ENCODE measurements at regions not wholly inside any gene's neighbourhood (a gene's known extent, or its start where the extent isn't known, plus 50 kb on each side); places are given as distances from the start of the nearest gene placed in this dataset.
A peak's percentile ranks its signal among the peaks of the same experiment; 100 is the strongest.

- TF ChIP-seq CTCF (conservative IDR thresholded peaks at IDR 0.05; ENCODE audit: low read depth, low read length) (no peak), EZH2 (IDR thresholded peaks at IDR 0.05; ENCODE audit: borderline replicate concordance, low read depth, low read length, poor library complexity, severe bottlenecking) (no peak)
- Histone ChIP-seq H3K36me3 (ENCODE audit: insufficient read depth, low read length, poor library complexity, severe bottlenecking) (no peaks in the 10 kb centered on the region), H3K27me3 (replicated peaks; ENCODE audit: insufficient read depth, low read depth, low read length, poor library complexity) (no peaks in the 10 kb centered on the region), H3K9me3 (ENCODE audit: low read depth, low read length, poor library complexity, severe bottlenecking) (peaks cover 4% of the 10 kb centered on the region), H3K27ac (ENCODE audit: low read depth, low read length, poor library complexity, severe bottlenecking) (peak overlapping the region; percentile 73), H3K4me1 (ENCODE audit: insufficient read depth, low read length, poor library complexity, severe bottlenecking) (peaks cover 28% of the 10 kb centered on the region), H3K4me3 (ENCODE audit: low read depth, low read length, poor library complexity, severe bottlenecking) (no peak overlapping the region)
- CTCF ChIA-PET = no interaction called here
- no TSS peak for BruUV-seq (replicated peaks)
- DNase-seq (ENCODE audit: low spot score) = peak; percentile 74
- intact Hi-C loops (cut with micrococcal nuclease; ENCODE audit: unreplicated experiment) = no loop called here
- POLR2A ChIA-PET (ENCODE audit: low non-redundant PET) = no interaction called here
These were observed 87.8 kb downstream of the CCNA1 start for GRCh38 chr13:36520111-36520510.

GRCh38 chr13:36526897-36527296 lies 94.6 kb downstream of the CCNA1 start:
- Histone ChIP-seq H3K4me1 (ENCODE audit: insufficient read depth, low read length, poor library complexity, severe bottlenecking) (peaks cover 35% of the 10 kb centered on the region), H3K4me3 (ENCODE audit: low read depth, low read length, poor library complexity, severe bottlenecking) (no peak overlapping the region), H3K36me3 (ENCODE audit: insufficient read depth, low read length, poor library complexity, severe bottlenecking) (no peaks in the 10 kb centered on the region), H3K27me3 (replicated peaks; ENCODE audit: insufficient read depth, low read depth, low read length, poor library complexity) (no peaks in the 10 kb centered on the region), H3K9me3 (ENCODE audit: low read depth, low read length, poor library complexity, severe bottlenecking) (peaks cover 8% of the 10 kb centered on the region), H3K27ac (ENCODE audit: low read depth, low read length, poor library complexity, severe bottlenecking) (peak overlapping the region; percentile 49)
- TF ChIP-seq CTCF (conservative IDR thresholded peaks at IDR 0.05; ENCODE audit: low read depth, low read length) (no peak), EZH2 (IDR thresholded peaks at IDR 0.05; ENCODE audit: borderline replicate concordance, low read depth, low read length, poor library complexity, severe bottlenecking) (no peak)
- no TSS peak for BruUV-seq (replicated peaks)
- ChIA-PET CTCF (no interaction called here), POLR2A (ENCODE audit: low non-redundant PET) (no interaction called here)
- intact Hi-C loops (cut with micrococcal nuclease; ENCODE audit: unreplicated experiment) = no loop called here
- DNase-seq (ENCODE audit: low spot score) = no peak

- BruUV-seq (replicated peaks) = no TSS peak
- no peaks in the 10 kb centered on the region for H3K36me3 ChIP-seq (ENCODE audit: insufficient read depth, low read length, poor library complexity, severe bottlenecking)
- no peaks in the 10 kb centered on the region for H3K27me3 ChIP-seq (replicated peaks; ENCODE audit: insufficient read depth, low read depth, low read length, poor library complexity)
- CTCF ChIA-PET = no interaction called here
- TF ChIP-seq CTCF (conservative IDR thresholded peaks at IDR 0.05; ENCODE audit: low read depth, low read length) = no peak
- no peak for TF ChIP-seq EZH2 (IDR thresholded peaks at IDR 0.05; ENCODE audit: borderline replicate concordance, low read depth, low read length, poor library complexity, severe bottlenecking)
- DNase-seq (ENCODE audit: low spot score) = no peak
- peaks cover 47% of the 10 kb centered on the region for H3K4me1 ChIP-seq (ENCODE audit: insufficient read depth, low read length, poor library complexity, severe bottlenecking)
- H3K4me3 ChIP-seq (ENCODE audit: low read depth, low read length, poor library complexity, severe bottlenecking) = no peak overlapping the region
- H3K27ac ChIP-seq (ENCODE audit: low read depth, low read length, poor library complexity, severe bottlenecking) = peak overlapping the region; percentile 49
- POLR2A ChIA-PET (ENCODE audit: low non-redundant PET) = no interaction called here
- H3K9me3 ChIP-seq (ENCODE audit: low read depth, low read length, poor library complexity, severe bottlenecking) = peaks cover 6% of the 10 kb centered on the region
- intact Hi-C loops (cut with micrococcal nuclease; ENCODE audit: unreplicated experiment) = no loop called here
These were observed 95.8 kb downstream of the CCNA1 start for GRCh38 chr13:36528105-36528504.
